HepG2 (cell line): ENCODE measurements at regions not wholly inside any gene's neighbourhood (a gene's known extent, or its start where the extent isn't known, plus 50 kb on each side); places are given as distances from the start of the nearest gene placed in this dataset.

Experiments used
- ATAC-seq: fragments of 200-7000 bp; cut with Tn5 transposase; 3 replicates; pipeline ENCODE4 v1.9.1; 2020; ENCODE audit warnings: mild to moderate bottlenecking, moderate library complexity
- BruUV-seq: library from RNA; stranded (reverse); fragments of 400-500 nt; replicated peaks from 2 replicates; lab custom pipeline; 2021; lab: Mats Ljungman, UMichigan
- CTCF ChIA-PET: fragments of 300-600 bp; formaldehyde crosslinking; extraction: SDS; loops from one replicate; lab custom pipeline; 2021; ENCODE audit warnings: low total read pairs, inconsistent platforms, low intra/inter-chr PET ratio; lab: Yijun Ruan, JAX
- POLR2A ChIA-PET: fragments of 350-600 bp; sonication (Branson Sonifier 250); formaldehyde crosslinking; loops from one replicate; lab custom pipeline; 2020; ENCODE audit warnings: antibody characterized with exemption, inconsistent platforms; lab: Yijun Ruan, JAX
- DNase-seq: peaks from one replicate; pipeline ENCODE4 v3.0.0-alpha.2; 2015; ENCODE audit warnings: low spot score
- FAIRE-seq: peaks from 3 replicates; lab custom pipeline; 2011; peaks lifted over from hg19 to GRCh38; lab: Jason Lieb, UNC
- H2AFZ ChIP-seq: one replicate; pipeline ENCODE4 v1.6.1; 2011; ENCODE audit warnings: low read length, inconsistent platforms
- H3K27ac ChIP-seq: fragments of 300-600 bp; 3 replicates; pipeline ENCODE4 v1.8.0; 2011; ENCODE audit warnings: mixed run types, mild to moderate bottlenecking, mixed read lengths, low read length, inconsistent platforms; ENCODE audit not compliant: insufficient read depth; ENCODE audit errors: extremely low read length
- H3K27me3 ChIP-seq, 2 experiments: fragments of 200-600 bp in 1 of 2; 2 replicates in 1 of 2; 3 replicates in 1 of 2; pipeline versions ENCODE4 v1.6.0 to v1.8.0; 2011; ENCODE audit warnings: low read length in 2 of 2, mild to moderate bottlenecking in 2 of 2, moderate library complexity in 2 of 2, inconsistent platforms in 1 of 2; ENCODE audit not compliant: insufficient read depth in 2 of 2, control insufficient read depth in 1 of 2
- H3K36me3 ChIP-seq, 2 experiments: fragments of 200-600 bp in 1 of 2; replicated peaks in 1 of 2; 2 replicates in 1 of 2; 3 replicates in 1 of 2; pipeline versions ENCODE4 v1.5.1 to v1.8.0; 2011; ENCODE audit warnings: low read length in 2 of 2, inconsistent platforms in 1 of 2; ENCODE audit not compliant: insufficient read depth in 2 of 2, control insufficient read depth in 1 of 2
- H3K4me1 ChIP-seq: 2 replicates; pipeline ENCODE4 v1.5.1; 2012; ENCODE audit warnings: low read length, inconsistent platforms; ENCODE audit not compliant: insufficient read depth
- H3K4me2 ChIP-seq: 2 replicates; pipeline ENCODE4 v1.6.0; 2011; ENCODE audit warnings: low read depth, low read length, inconsistent platforms
- H3K4me3 ChIP-seq, 3 experiments: fragments of 200-600 bp in 1 of 3; sonication (generic), shearing (Covaris generic) in 1 of 3; replicated peaks in 1 of 3; 2 replicates each; pipeline ENCODE4 v1.5.1; 2011 to 2016; ENCODE audit warnings: low read length in 3 of 3, inconsistent platforms in 2 of 3, low read depth in 2 of 3, mild to moderate bottlenecking in 2 of 3, control low read depth in 1 of 3, mixed read lengths in 1 of 3; ENCODE audit not compliant: insufficient read depth in 1 of 3
- H3K79me2 ChIP-seq: one replicate; pipeline ENCODE4 v1.6.1; 2011; ENCODE audit warnings: low read length, inconsistent platforms; ENCODE audit not compliant: insufficient read depth
- H3K9ac ChIP-seq: 2 replicates; pipeline ENCODE4 v1.6.0; 2011; ENCODE audit warnings: mild to moderate bottlenecking, low read depth, low read length, inconsistent platforms; ENCODE audit not compliant: insufficient read depth
- H3K9me3 ChIP-seq: 2 replicates; pipeline ENCODE4 v1.5.1; 2012; ENCODE audit warnings: mild to moderate bottlenecking, low read length
- H4K20me1 ChIP-seq: 2 replicates; pipeline ENCODE4 v1.6.0; 2011; ENCODE audit warnings: inconsistent platforms, mild to moderate bottlenecking, low read length, moderate library complexity; ENCODE audit not compliant: insufficient read depth
- DPF2 ChIP-seq: sonication (generic); formaldehyde crosslinking; IDR thresholded peaks from 2 replicates; pipeline ENCODE4 v1.4.0; 2020; ENCODE audit warnings: mild to moderate bottlenecking, low read depth, missing genetic modification reagents, borderline replicate concordance
- NCOA2 ChIP-seq: sonication (generic); formaldehyde crosslinking; IDR thresholded peaks from 2 replicates; pipeline ENCODE4 v1.8.0; 2022; ENCODE audit warnings: inconsistent platforms
- NFYB ChIP-seq: sonication (generic); formaldehyde crosslinking; IDR thresholded peaks from 2 replicates; pipeline ENCODE4 v1.4.0; 2020; ENCODE audit warnings: missing genetic modification reagents
- PRDM4 ChIP-seq: sonication (generic); formaldehyde crosslinking; IDR thresholded peaks from 2 replicates; pipeline ENCODE4 v1.9.0; 2021; ENCODE audit warnings: missing genetic modification reagents, borderline replicate concordance
- RXRA ChIP-seq: sonication (generic); formaldehyde crosslinking; IDR thresholded peaks from 2 replicates; pipeline ENCODE4 v1.5.1; 2020; ENCODE audit warnings: missing genetic modification reagents
- TGIF2 ChIP-seq: IDR thresholded peaks from 2 replicates; pipeline ENCODE4 v1.6.1; 2016; ENCODE audit warnings: control low read depth, missing compliant biosample characterization
- ZMYM3 ChIP-seq: sonication (generic); formaldehyde crosslinking; IDR thresholded peaks from 2 replicates; pipeline ENCODE4 v1.5.1; 2020; ENCODE audit warnings: mild to moderate bottlenecking, missing genetic modification reagents
- ZNF746 ChIP-seq: sonication (generic); formaldehyde crosslinking; IDR thresholded peaks from 2 replicates; pipeline ENCODE4 v1.8.0; 2022; ENCODE audit warnings: mild to moderate bottlenecking, missing genetic modification reagents
- WGBS: methylation state at CpG from one replicate; pipeline ENCODE4 v1.1.6; 2017; ENCODE audit warnings: low lambda C conversion rate; 5-methylcytosine and 5-hydroxymethylcytosine counted together
- in situ Hi-C: cut with HindIII; loops from 2 replicates; pipeline ENCODE4 v1.10.0; 2017; ENCODE audit warnings: low pct_unique_long_range_greater_than_20kb; ENCODE audit not compliant: extremely low pct_ligation_motif_present
- intact Hi-C: fragments of 100-400 bp; cut with micrococcal nuclease; formaldehyde crosslinking; loops from one replicate; pipeline ENCODE4 v1.10.0; 2022; ENCODE audit not compliant: unreplicated experiment
- TF ChIP-seq, protein P1 (sequence below): sonication (generic); formaldehyde crosslinking; IDR thresholded peaks from 2 replicates; pipeline ENCODE4 v1.4.0; 2020; ENCODE audit warnings: missing genetic modification reagents
- TF ChIP-seq, protein P2 (sequence below): IDR thresholded peaks from 2 replicates; pipeline ENCODE4 v1.6.1; 2016; ENCODE audit warnings: missing biosample characterization, missing genetic modification reagents, low read depth

GRCh38 chr3:118809696-118810498 lies 224.7 kb downstream of the IGSF11 start:
- no TSS peak for BruUV-seq
- in situ Hi-C loops (no loop called here), intact Hi-C loops (no loop called here)
- no peak overlapping the region for H3K4me2 ChIP-seq
- TF ChIP-seq, protein P1, sequence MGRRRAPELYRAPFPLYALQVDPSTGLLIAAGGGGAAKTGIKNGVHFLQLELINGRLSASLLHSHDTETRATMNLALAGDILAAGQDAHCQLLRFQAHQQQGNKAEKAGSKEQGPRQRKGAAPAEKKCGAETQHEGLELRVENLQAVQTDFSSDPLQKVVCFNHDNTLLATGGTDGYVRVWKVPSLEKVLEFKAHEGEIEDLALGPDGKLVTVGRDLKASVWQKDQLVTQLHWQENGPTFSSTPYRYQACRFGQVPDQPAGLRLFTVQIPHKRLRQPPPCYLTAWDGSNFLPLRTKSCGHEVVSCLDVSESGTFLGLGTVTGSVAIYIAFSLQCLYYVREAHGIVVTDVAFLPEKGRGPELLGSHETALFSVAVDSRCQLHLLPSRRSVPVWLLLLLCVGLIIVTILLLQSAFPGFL (CRISPR knock-in tag), result no peak
- TF ChIP-seq, protein P2, sequence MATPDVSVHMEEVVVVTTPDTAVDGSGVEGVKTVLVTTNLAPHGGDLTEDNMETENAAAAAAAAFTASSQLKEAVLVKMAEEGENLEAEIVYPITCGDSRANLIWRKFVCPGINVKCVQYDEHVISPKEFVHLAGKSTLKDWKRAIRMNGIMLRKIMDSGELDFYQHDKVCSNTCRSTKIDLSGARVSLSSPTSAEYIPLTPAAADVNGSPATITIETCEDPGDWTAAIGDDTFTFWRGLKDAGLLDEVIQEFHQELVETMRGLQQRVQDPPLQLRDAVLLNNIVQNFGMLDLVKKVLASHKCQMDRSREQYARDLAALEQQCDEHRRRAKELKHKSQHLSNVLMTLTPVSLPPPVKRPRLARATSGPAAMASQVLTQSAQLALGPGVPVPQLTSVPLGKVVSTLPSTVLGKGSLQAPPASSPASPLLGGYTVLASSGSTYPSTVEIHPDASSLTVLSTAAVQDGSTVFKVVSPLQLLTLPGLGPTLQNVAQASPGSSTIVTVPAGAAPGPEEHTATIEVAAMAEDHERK, result no peak
- TF ChIP-seq ZNF746 (CRISPR knock-in tag) (no peak), TGIF2 (CRISPR knock-in tag) (no peak), NFYB (no peak), DPF2 (CRISPR knock-in tag) (no peak), PRDM4 (CRISPR knock-in tag) (no peak), NCOA2 (CRISPR knock-in tag) (no peak), RXRA (no peak), ZMYM3 (no peak)
- H3K9ac ChIP-seq, result no peak overlapping the region
- WGBS, result 11% methylated on average over 9 of the region's 9 CpGs
- DNase-seq (no peak), ATAC-seq (no peak), FAIRE-seq (no peak)
- H3K36me3 ChIP-seq, result no peaks in the 10 kb centered on the region
- H2AFZ ChIP-seq, result no peak overlapping the region
- H3K4me3 ChIP-seq, result no peak overlapping the region
- no peaks in the 10 kb centered on the region for H3K9me3 ChIP-seq
- POLR2A ChIA-PET, result no interaction called here
- no peaks in the 10 kb centered on the region for H3K4me1 ChIP-seq
- CTCF ChIA-PET, result no interaction called here
- H3K27me3 ChIP-seq, result no peaks in the 10 kb centered on the region
- no peaks in the 10 kb centered on the region for H3K79me2 ChIP-seq
- no peak overlapping the region for H3K27ac ChIP-seq
- H4K20me1 ChIP-seq, result no peaks in the 10 kb centered on the region
